ENCODE measurements at regions not wholly inside any gene's neighbourhood (a gene's known extent, or its start where the extent isn't known, plus 50 kb on each side); places are given as distances from the start of the nearest gene placed in this dataset.

GRCh38 chr5:92599217-92599810 is 981.7 kb downstream of the NR2F1-AS1 start:
- DNase-seq: no peak

GRCh38 chr5:92594031-92594430 is 987.0 kb downstream of the NR2F1-AS1 start:
- DNase-seq: no peak

GRCh38 chr5:92588876-92589275 is 992.1 kb downstream of the NR2F1-AS1 start:
- DNase-seq: no peak

GRCh38 chr5:92581690-92582089 is 999.3 kb downstream of the NR2F1-AS1 start:
- no peak for DNase-seq

GRCh38 chr5:92581249-92581648 is 999.8 kb downstream of the NR2F1-AS1 start:
- no peak for DNase-seq

GRCh38 chr5:92580814-92581213 is 1000.2 kb downstream of the NR2F1-AS1 start:
- DNase-seq: no peak

- DNase-seq: no peak
Measured at GRCh38 chr5:92574023-92574422, 1007.0 kb downstream of the NR2F1-AS1 start.

GRCh38 chr5:92568522-92568921 is 1012.5 kb downstream of the NR2F1-AS1 start:
- no peak for DNase-seq

GRCh38 chr5:92567831-92568450 is 1013.1 kb downstream of the NR2F1-AS1 start:
- DNase-seq: no peak

GRCh38 chr5:92566113-92566786 is 1014.8 kb downstream of the NR2F1-AS1 start:
- no peak for DNase-seq

- no peak for DNase-seq
Measured at GRCh38 chr5:92565673-92566072, 1015.3 kb downstream of the NR2F1-AS1 start.

GRCh38 chr5:92562065-92562464 is 1019.0 kb downstream of the NR2F1-AS1 start:
- DNase-seq: no peak

GRCh38 chr5:92561411-92561959 is 1019.5 kb downstream of the NR2F1-AS1 start:
- DNase-seq: no peak

GRCh38 chr5:92560698-92561401 is 1020.2 kb downstream of the NR2F1-AS1 start:
- no peak for DNase-seq

- no peak for DNase-seq
Measured at GRCh38 chr5:92559781-92560180, 1021.2 kb downstream of the NR2F1-AS1 start.

GRCh38 chr5:92559331-92559730 is 1021.7 kb downstream of the NR2F1-AS1 start:
- no peak for DNase-seq

GRCh38 chr5:92556747-92557146 is 1024.3 kb downstream of the NR2F1-AS1 start:
- no peak for DNase-seq

- DNase-seq: no peak
Measured at GRCh38 chr5:92554447-92555085, 1026.5 kb downstream of the NR2F1-AS1 start.

GRCh38 chr5:92553326-92553725 is 1027.7 kb downstream of the NR2F1-AS1 start:
- DNase-seq: no peak

GRCh38 chr5:92552206-92553160 is 1028.5 kb downstream of the NR2F1-AS1 start:
- no peak for DNase-seq

GRCh38 chr5:92548346-92548745 is 1032.7 kb downstream of the NR2F1-AS1 start:
- no peak for DNase-seq

- no peak for DNase-seq
Measured at GRCh38 chr5:92544596-92544995, 1036.4 kb downstream of the NR2F1-AS1 start.

All from islet precursor cell (in vitro differentiated cells).